ENCODE measurements at regions not wholly inside any gene's neighbourhood (a gene's known extent, or its start where the extent isn't known, plus 50 kb on each side); places are given as distances from the start of the nearest gene placed in this dataset.
"Not testable (repeated sequence)": the region's sequence is repeated elsewhere in the genome, so short reads cannot be mapped to it uniquely, and the experiment has no call there.

DNA sequence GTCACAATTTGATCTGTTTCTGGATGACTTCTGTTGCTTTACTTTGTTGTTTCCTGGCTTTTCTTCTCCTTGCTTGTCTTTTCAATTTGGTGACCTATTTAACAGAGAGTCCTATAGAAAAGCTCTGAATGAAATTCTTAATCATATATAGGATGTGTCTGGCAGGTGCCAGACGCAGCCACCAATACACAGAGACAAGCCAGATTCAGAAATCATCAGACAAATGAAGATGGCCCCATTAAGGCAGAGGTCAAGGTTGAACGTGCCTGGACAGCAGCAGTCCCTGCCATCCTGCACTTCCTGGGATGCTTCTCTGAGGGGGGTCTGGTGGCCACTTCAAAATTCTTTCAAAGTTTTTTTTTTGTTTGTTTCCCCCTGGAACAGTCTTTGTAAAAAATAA is 846.7 kb upstream of the COBL start:
- TF ChIP-seq, protein P1, sequence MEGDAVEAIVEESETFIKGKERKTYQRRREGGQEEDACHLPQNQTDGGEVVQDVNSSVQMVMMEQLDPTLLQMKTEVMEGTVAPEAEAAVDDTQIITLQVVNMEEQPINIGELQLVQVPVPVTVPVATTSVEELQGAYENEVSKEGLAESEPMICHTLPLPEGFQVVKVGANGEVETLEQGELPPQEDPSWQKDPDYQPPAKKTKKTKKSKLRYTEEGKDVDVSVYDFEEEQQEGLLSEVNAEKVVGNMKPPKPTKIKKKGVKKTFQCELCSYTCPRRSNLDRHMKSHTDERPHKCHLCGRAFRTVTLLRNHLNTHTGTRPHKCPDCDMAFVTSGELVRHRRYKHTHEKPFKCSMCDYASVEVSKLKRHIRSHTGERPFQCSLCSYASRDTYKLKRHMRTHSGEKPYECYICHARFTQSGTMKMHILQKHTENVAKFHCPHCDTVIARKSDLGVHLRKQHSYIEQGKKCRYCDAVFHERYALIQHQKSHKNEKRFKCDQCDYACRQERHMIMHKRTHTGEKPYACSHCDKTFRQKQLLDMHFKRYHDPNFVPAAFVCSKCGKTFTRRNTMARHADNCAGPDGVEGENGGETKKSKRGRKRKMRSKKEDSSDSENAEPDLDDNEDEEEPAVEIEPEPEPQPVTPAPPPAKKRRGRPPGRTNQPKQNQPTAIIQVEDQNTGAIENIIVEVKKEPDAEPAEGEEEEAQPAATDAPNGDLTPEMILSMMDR (IDR thresholded peaks at IDR 0.05; ENCODE audit: borderline replicate concordance, insufficient read depth, low read depth, low read length): no peak

GRCh38 chr7:52161483-52161882 is 844.9 kb upstream of the COBL start:
- H3K4me3 ChIP-seq (ENCODE audit: low read depth, low read length): no peak overlapping the region
- TF ChIP-seq, protein P1 (IDR thresholded peaks at IDR 0.05; ENCODE audit: borderline replicate concordance, insufficient read depth, low read depth, low read length): no peak

More for the DNA sequence above, 846.7 kb upstream of the COBL start:
- H3K4me3 ChIP-seq (ENCODE audit: low read depth, low read length): no peak overlapping the region

DNA sequence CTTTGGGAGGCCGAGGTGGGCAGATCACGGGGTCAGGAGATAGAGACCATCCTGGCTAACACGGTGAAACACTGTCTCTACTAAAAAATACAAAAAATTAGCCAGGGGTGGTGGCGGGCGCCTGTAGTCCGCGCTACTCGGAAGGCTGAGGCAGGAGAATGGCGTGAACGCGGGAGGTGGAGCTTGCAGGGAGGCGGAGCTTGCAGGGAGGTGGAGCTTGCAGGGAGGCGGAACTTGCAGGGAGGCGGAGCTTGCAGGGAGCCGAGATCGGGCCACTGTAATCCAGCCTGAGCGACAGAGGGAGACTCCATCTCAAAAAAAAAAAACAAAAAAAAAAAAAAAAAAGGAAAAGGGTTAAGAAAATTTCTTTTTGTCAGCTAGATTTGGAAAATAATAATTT is 842.8 kb upstream of the COBL start:
- H3K4me3 ChIP-seq (ENCODE audit: low read depth, low read length): not testable (repeated sequence)

DNA sequence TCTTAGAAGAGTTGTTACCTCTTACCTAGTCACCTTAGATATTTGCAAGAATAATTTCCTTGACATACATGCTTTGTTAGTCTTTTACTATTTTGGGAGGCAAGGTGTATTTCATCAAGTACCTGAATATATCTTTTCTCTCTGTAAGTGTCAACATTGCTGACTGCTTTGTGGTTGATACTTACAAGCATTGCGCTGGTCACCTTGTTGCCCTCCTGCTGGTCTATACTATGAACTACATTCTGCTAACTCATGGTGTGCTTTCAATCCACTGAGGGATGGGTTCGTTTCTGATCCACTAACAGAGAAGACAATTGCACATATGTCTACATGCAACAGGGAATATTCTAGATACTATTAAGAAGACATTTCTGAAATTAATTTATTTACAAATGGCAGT is 837.8 kb upstream of the COBL start:
- TF ChIP-seq, protein P1 (IDR thresholded peaks at IDR 0.05; ENCODE audit: borderline replicate concordance, insufficient read depth, low read depth, low read length): no peak
- no peak overlapping the region for H3K4me3 ChIP-seq (ENCODE audit: low read depth, low read length)

DNA sequence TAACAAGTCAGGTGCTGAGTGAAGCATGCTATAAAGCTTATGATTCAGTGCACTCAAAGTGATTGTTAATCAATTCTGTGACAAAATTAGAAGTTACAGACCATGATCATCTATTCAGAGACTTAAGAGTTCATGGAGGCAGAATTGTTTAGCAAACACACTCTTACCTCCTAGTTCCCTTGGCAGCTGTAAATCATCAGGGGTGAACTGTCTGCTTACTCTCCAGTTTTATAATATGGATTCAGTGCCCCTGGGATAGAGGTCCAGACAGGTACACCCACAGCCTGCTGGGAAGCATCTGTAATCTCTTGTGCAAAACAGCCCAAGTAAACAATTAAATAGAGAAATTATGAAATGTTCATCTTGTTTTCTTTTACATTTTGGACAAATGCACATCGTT is 835.0 kb upstream of the COBL start:
- TF ChIP-seq, protein P1 (IDR thresholded peaks at IDR 0.05; ENCODE audit: borderline replicate concordance, insufficient read depth, low read depth, low read length): no peak
- H3K4me3 ChIP-seq (ENCODE audit: low read depth, low read length): no peak overlapping the region

- TF ChIP-seq, protein P1 (IDR thresholded peaks at IDR 0.05; ENCODE audit: borderline replicate concordance, insufficient read depth, low read depth, low read length): no peak
- H3K4me3 ChIP-seq (ENCODE audit: low read depth, low read length): no peak overlapping the region
Measured at GRCh38 chr7:52150952-52151351, 834.3 kb upstream of the COBL start.

GRCh38 chr7:52146871-52147634 is 830.4 kb upstream of the COBL start:
- TF ChIP-seq, protein P1 (IDR thresholded peaks at IDR 0.05; ENCODE audit: borderline replicate concordance, insufficient read depth, low read depth, low read length): no peak
- H3K4me3 ChIP-seq (ENCODE audit: low read depth, low read length): no peak overlapping the region
